ENCODE measurements at regions not wholly inside any gene's neighbourhood (a gene's known extent, or its start where the extent isn't known, plus 50 kb on each side); places are given as distances from the start of the nearest gene placed in this dataset.
"Not testable (repeated sequence)": the region's sequence is repeated elsewhere in the genome, so short reads cannot be mapped to it uniquely, and the experiment has no call there.

GRCh38 chr10:6926971-6927370, 346.9 kb upstream of the PRKCQ start:
- DNase-seq (ENCODE audit: low read depth): no peak

- no peak for DNase-seq (ENCODE audit: low read depth)
Observed at GRCh38 chr10:6925146-6925545, 345.1 kb upstream of the PRKCQ start.

- no peak for DNase-seq (ENCODE audit: low read depth)
Observed at GRCh38 chr10:6924166-6924565, 344.1 kb upstream of the PRKCQ start.

- not testable (repeated sequence) for DNase-seq (ENCODE audit: low read depth)
Observed at GRCh38 chr10:6921026-6921425, 340.9 kb upstream of the PRKCQ start.

GRCh38 chr10:6920072-6921019, 340.3 kb upstream of the PRKCQ start:
- DNase-seq (ENCODE audit: low read depth): peak; percentile 29

GRCh38 chr10:6919077-6919476, 339.0 kb upstream of the PRKCQ start:
- DNase-seq (ENCODE audit: low read depth): no peak

GRCh38 chr10:6918305-6918704, 338.2 kb upstream of the PRKCQ start:
- DNase-seq (ENCODE audit: low read depth): peak; percentile 49

GRCh38 chr10:6917125-6917524, 337.0 kb upstream of the PRKCQ start:
- DNase-seq (ENCODE audit: low read depth): no peak

GRCh38 chr10:6916601-6917000, 336.5 kb upstream of the PRKCQ start:
- DNase-seq (ENCODE audit: low read depth): no peak

- no peak for DNase-seq (ENCODE audit: low read depth)
Observed at GRCh38 chr10:6915307-6915706, 335.2 kb upstream of the PRKCQ start.

- DNase-seq (ENCODE audit: low read depth): no peak
Observed at GRCh38 chr10:6912929-6913328, 332.9 kb upstream of the PRKCQ start.

GRCh38 chr10:6912424-6912823, 332.3 kb upstream of the PRKCQ start:
- no peak for DNase-seq (ENCODE audit: low read depth)

GRCh38 chr10:6912021-6912420, 331.9 kb upstream of the PRKCQ start:
- no peak for DNase-seq (ENCODE audit: low read depth)

GRCh38 chr10:6909905-6910560, 330.0 kb upstream of the PRKCQ start:
- DNase-seq (ENCODE audit: low read depth): no peak

GRCh38 chr10:6907877-6908530, 327.9 kb upstream of the PRKCQ start:
- no peak for DNase-seq (ENCODE audit: low read depth)

- no peak for DNase-seq (ENCODE audit: low read depth)
Observed at GRCh38 chr10:6894405-6894804, 314.3 kb upstream of the PRKCQ start.

- DNase-seq (ENCODE audit: low read depth): no peak
Observed at GRCh38 chr10:6892864-6893263, 312.8 kb upstream of the PRKCQ start.

GRCh38 chr10:6891924-6892323, 311.8 kb upstream of the PRKCQ start:
- DNase-seq (ENCODE audit: low read depth): no peak

- DNase-seq (ENCODE audit: low read depth): no peak
Observed at GRCh38 chr10:6889718-6890117, 309.6 kb upstream of the PRKCQ start.

GRCh38 chr10:6888434-6888833, 308.4 kb upstream of the PRKCQ start:
- DNase-seq (ENCODE audit: low read depth): no peak

GRCh38 chr10:6885284-6885683, 305.2 kb upstream of the PRKCQ start:
- no peak for DNase-seq (ENCODE audit: low read depth)

- DNase-seq (ENCODE audit: low read depth): no peak
Observed at GRCh38 chr10:6881987-6882386, 301.9 kb upstream of the PRKCQ start.
